ENCODE measurements at regions not wholly inside any gene's neighbourhood (a gene's known extent, or its start where the extent isn't known, plus 50 kb on each side); places are given as distances from the start of the nearest gene placed in this dataset.

DNA sequence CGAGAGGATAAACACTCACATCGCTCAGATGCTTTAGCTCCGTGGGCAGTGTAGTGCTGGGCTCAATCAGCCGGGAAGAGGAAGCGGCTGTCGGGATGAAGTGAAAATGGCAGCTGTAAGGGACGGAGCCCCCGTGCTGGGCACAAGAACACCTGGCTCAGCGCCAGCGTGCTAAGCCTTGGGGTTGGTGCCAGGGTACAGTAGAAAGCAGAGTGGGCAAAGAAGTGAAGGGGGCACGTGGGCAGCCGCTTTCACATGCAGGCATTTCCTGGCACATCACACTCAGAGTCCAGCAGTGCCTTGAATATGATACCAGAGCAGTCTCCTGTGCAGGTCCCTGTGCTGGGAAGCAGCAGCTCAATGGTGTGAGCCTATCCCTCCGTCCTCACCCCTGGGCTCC lies 51.1 kb upstream of the FOXF1 start:
- Histone ChIP-seq H3K9ac (no peak overlapping the region), H3K4me3 (no peak overlapping the region), H3K27ac (no peak overlapping the region), H4K20me1 (no peaks in the 10 kb centered on the region), H3K4me1 (no peaks in the 10 kb centered on the region), H3K27me3 (no peaks in the 10 kb centered on the region), H3K9me3 (replicated peaks in 1 of 11) (peaks cover 13 to 36% (median 26%) of the 10 kb centered on the region in 11 experiments; a peak in 21 of 22 replicates), H3K4me2 (no peak overlapping the region), H3K36me3 (no peaks in the 10 kb centered on the region)
- no peak for TF ChIP-seq Cebpa-rat (IDR thresholded peaks at IDR 0.05)

All from BLaER1 treated with 17β-estradiol and CSF1 and Interleukin-3, amounts not matched to agents 10 nM and 100 nM (cell line).